ENCODE measurements at regions not wholly inside any gene's neighbourhood (a gene's known extent, or its start where the extent isn't known, plus 50 kb on each side); places are given as distances from the start of the nearest gene placed in this dataset.

DNA sequence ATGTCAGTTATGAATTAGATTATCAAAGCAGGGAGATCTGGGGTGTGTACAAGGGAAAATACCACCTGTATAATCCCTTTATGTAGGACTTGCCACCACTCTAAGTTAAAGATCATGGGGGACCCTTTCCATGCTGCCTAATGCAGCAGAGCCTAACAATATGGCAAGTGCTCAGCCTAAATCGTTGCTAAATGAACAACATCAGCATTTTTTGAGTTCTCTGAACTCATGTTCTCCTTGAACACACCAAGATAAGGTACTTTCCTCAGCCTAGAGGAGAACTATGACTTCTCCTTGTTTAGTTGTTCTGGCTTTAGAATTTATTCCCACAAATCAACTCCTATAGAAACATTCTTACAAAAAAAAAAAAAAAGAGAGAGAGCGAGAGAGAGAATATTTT is 177.0 kb downstream of the DUSP10 start:
- Histone ChIP-seq H3K27ac (no peak overlapping the region), H3K9me3 (ENCODE audit: severe bottlenecking) (no peaks in the 10 kb centered on the region), H3K36me3 (no peaks in the 10 kb centered on the region), H3K27me3 (ENCODE audit: insufficient read depth, low read depth, severe bottlenecking) (no peaks in the 10 kb centered on the region), H3K4me3 (ENCODE audit: low read depth, low read length) (no peak overlapping the region)
- TF ChIP-seq, protein P1, sequence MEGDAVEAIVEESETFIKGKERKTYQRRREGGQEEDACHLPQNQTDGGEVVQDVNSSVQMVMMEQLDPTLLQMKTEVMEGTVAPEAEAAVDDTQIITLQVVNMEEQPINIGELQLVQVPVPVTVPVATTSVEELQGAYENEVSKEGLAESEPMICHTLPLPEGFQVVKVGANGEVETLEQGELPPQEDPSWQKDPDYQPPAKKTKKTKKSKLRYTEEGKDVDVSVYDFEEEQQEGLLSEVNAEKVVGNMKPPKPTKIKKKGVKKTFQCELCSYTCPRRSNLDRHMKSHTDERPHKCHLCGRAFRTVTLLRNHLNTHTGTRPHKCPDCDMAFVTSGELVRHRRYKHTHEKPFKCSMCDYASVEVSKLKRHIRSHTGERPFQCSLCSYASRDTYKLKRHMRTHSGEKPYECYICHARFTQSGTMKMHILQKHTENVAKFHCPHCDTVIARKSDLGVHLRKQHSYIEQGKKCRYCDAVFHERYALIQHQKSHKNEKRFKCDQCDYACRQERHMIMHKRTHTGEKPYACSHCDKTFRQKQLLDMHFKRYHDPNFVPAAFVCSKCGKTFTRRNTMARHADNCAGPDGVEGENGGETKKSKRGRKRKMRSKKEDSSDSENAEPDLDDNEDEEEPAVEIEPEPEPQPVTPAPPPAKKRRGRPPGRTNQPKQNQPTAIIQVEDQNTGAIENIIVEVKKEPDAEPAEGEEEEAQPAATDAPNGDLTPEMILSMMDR (IDR thresholded peaks at IDR 0.05; ENCODE audit: low read depth, low read length): no peak
- no peak for DNase-seq

DNA sequence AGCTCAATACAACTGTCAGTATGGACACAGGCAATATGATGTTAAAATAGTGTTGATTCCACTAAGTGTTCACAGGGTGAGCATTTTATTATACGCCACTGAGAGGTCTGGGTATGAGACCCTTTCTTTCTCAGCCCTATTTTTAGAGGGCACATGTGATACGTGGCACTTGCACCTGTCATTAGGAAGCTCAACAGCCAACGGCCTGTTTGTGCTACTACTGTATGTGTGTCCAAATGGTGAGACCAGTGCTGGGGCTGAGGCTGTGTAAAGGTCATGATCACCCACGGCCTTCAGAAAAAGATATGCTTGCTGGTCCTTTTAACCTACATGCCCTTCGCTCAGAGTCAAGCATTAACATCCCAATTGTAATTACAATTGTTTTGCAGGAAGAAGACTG is 176.2 kb downstream of the DUSP10 start:
- no peak for DNase-seq
- Histone ChIP-seq H3K27ac (no peak overlapping the region), H3K4me3 (ENCODE audit: low read depth, low read length) (no peak overlapping the region), H3K36me3 (no peaks in the 10 kb centered on the region), H3K9me3 (ENCODE audit: severe bottlenecking) (no peaks in the 10 kb centered on the region), H3K27me3 (ENCODE audit: insufficient read depth, low read depth, severe bottlenecking) (no peaks in the 10 kb centered on the region)
- TF ChIP-seq, protein P1 (IDR thresholded peaks at IDR 0.05; ENCODE audit: low read depth, low read length): no peak

DNA sequence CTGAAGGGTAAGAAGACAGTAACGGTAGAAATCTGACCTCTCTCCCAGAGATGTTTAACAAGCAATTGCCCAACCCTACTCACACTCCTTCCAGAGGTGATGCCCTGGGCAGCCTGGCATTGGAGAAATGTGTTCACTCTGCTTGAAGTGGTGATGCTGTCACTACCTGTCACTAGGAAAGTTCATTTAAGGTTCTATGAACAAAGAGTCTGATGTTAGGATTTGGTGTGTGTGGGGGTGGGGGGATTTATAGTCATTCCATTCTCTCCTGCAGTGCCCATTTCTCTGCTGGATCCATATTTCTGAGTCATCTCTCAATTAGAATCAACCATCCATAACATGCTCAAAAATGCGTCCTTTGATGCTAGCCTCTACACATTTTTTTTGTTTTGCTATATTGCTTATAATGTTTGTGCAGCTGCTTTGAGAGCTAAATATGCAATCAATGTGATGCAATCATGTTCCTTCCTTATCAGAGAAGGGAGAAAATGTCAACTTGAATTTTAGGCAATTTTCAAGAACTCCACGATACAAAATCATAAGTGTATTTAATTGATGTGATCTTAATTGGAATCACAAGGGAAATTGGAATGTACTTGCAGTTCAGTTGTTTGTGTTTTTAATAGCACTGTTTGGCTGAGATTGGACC is 173.9 kb downstream of the DUSP10 start:
- TF ChIP-seq, protein P1 (IDR thresholded peaks at IDR 0.05; ENCODE audit: low read depth, low read length): no peak
- Histone ChIP-seq H3K36me3 (no peaks in the 10 kb centered on the region), H3K27me3 (ENCODE audit: insufficient read depth, low read depth, severe bottlenecking) (no peaks in the 10 kb centered on the region), H3K27ac (no peak overlapping the region), H3K9me3 (ENCODE audit: severe bottlenecking) (no peaks in the 10 kb centered on the region), H3K4me3 (ENCODE audit: low read depth, low read length) (no peak overlapping the region)
- no peak for DNase-seq

DNA sequence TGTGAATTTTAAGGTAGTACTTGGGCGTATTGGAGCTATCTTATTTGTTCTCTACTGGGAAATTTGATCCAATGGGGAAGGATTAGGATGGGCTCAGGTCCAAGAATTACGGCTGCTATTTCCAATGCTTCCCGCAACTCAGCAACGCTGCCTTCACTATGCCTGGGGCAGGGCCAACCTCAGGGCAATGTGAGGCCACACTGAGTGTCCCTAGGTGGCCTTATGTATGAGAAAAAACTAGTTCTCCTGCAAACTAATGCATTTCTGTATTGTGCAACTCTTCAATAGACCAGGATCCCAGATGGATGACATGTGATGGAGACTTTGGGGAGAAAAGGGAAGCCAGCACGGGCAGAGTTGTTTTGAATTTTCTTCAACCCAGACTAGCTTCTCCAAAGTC is 168.1 kb downstream of the DUSP10 start:
- Histone ChIP-seq H3K9me3 (ENCODE audit: severe bottlenecking) (no peaks in the 10 kb centered on the region), H3K27me3 (ENCODE audit: insufficient read depth, low read depth, severe bottlenecking) (no peaks in the 10 kb centered on the region), H3K36me3 (no peaks in the 10 kb centered on the region), H3K4me3 (ENCODE audit: low read depth, low read length) (no peak overlapping the region), H3K27ac (no peak overlapping the region)
- DNase-seq: no peak
- TF ChIP-seq, protein P1 (IDR thresholded peaks at IDR 0.05; ENCODE audit: low read depth, low read length): no peak

DNA sequence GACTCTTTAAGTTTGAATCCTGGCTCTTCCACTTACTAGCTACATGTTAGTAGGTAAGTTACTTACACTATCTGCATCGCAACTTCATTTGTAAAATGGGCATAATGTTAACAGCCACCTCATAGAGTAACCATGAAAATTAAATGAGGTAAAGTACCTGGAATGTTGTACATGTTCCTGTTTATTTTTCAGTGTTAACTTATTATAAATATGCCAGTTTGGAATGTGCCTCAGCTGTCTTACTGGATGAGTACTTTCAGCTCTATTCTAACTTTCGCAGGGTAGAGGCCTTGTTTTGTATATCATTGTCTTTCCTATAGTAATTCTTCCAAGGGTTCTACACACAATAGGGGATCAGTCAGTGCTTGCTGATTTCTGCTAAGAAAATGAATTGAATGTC is 167.4 kb downstream of the DUSP10 start:
- DNase-seq: no peak
- Histone ChIP-seq H3K27me3 (ENCODE audit: insufficient read depth, low read depth, severe bottlenecking) (no peaks in the 10 kb centered on the region), H3K36me3 (no peaks in the 10 kb centered on the region), H3K27ac (no peak overlapping the region), H3K9me3 (ENCODE audit: severe bottlenecking) (no peaks in the 10 kb centered on the region), H3K4me3 (ENCODE audit: low read depth, low read length) (no peak overlapping the region)
- TF ChIP-seq, protein P1 (IDR thresholded peaks at IDR 0.05; ENCODE audit: low read depth, low read length): no peak

DNA sequence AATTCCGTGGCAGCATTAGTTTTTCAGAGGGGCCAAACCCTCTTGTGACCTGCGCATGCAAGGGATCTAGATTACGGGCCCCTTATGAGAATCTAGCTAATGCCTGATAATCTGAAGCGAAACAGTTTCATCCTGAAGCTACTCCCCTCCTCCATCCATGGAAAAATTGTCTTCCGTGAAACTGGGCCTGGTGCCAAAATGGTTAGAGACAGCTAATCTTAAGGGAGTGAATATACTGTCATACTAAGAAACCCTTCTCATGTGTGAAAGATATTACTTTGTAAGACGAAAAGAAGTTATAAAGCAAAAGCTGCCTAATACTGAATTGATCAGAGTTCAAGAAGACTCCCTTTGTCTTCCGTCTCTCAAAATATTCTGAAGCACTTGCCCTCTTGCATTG is 166.3 kb downstream of the DUSP10 start:
- TF ChIP-seq, protein P1 (IDR thresholded peaks at IDR 0.05; ENCODE audit: low read depth, low read length): no peak

More for the DNA sequence above, 166.3 kb downstream of the DUSP10 start:
- no peaks in the 10 kb centered on the region for H3K27me3 ChIP-seq (ENCODE audit: insufficient read depth, low read depth, severe bottlenecking)
- H3K36me3 ChIP-seq: no peaks in the 10 kb centered on the region
- H3K9me3 ChIP-seq (ENCODE audit: severe bottlenecking): no peaks in the 10 kb centered on the region
- DNase-seq: no peak
- H3K27ac ChIP-seq: no peak overlapping the region
- no peak overlapping the region for H3K4me3 ChIP-seq (ENCODE audit: low read depth, low read length)
